ENCODE measurements at regions not wholly inside any gene's neighbourhood (a gene's known extent, or its start where the extent isn't known, plus 50 kb on each side); places are given as distances from the start of the nearest gene placed in this dataset.

DNA sequence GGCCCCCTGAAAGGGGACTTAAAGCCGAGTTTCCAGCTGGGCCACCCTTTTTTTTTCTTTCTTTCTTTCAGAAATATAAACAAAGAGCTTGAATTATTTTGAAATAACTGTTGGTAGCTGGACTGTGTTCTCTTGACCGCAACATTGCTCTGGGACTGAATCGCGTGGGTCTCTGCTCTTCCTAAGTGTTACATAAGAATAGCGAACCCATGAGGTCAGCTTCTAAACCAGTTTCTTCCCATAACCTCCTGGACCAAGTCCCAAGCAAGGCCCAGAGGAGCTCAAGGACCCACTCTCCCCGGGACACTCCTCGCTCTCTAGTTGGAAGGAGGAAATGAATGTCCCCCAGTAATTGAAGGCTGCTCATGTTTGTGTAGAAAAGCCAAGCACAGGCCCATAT is 91.1 kb downstream of the CXCL12 start:
- TF ChIP-seq POLR2AphosphoS5 (IDR thresholded peaks at IDR 0.05) (peak; percentile 34 to 46 (median 40)), CTCF (IDR thresholded peaks at IDR 0.05) (no peak), POLR2A (IDR thresholded peaks at IDR 0.05) (no peak), EP300 (IDR thresholded peaks at IDR 0.05; ENCODE audit: low read depth) (no peak)

Measured in transverse colon (tissue), 4 donors.